ENCODE measurements at regions not wholly inside any gene's neighbourhood (a gene's known extent, or its start where the extent isn't known, plus 50 kb on each side); places are given as distances from the start of the nearest gene placed in this dataset.
"Not testable (repeated sequence)": the region's sequence is repeated elsewhere in the genome, so short reads cannot be mapped to it uniquely, and the experiment has no call there.

- DNase-seq, result no peak
Observed at GRCh38 chr5:159792180-159792579, 124.1 kb upstream of the ADRA1B start.

GRCh38 chr5:159797261-159797970, 118.9 kb upstream of the ADRA1B start:
- no peak for DNase-seq

GRCh38 chr5:159799701-159800100, 116.6 kb upstream of the ADRA1B start:
- DNase-seq, result no peak

GRCh38 chr5:159800131-159800840, 116.0 kb upstream of the ADRA1B start:
- no peak for DNase-seq

DNA sequence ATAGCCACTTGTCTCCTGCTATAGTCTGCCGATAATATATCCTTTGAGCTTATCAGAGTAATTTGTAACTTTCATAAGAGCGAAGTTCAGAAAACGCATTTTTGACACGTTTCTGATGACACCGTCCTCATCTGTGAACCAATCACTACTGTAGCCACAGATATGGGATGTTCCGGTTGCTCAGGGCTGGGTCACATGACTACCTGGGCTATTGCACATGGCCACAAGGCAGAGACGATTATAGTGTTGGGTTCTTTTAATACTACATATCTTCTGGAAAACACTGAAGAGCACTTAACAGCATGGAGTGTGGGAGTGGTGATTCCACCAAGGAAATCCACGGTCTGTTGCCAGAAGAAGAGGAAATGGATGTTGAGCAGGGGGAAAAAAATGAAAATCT, 115.0 kb upstream of the ADRA1B start:
- no peak for DNase-seq

DNA sequence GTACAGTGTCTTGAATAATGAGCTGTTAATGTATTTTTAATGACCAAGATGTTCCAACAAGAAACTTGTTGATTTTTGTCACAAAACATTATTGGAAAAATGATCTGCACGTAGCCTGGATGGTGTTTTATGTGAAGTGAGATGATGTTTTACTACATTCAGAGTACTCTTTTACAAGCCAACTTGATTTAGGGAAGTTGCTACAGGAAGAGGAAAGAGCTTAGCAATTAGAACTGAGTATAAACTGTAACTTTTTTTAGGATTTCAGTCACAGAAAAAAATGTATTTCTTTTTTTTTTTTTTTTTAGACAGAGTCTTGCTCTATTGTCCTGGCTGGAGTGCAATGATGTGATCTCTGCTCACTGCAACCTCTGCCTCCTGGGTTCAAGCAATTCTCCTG, 113.6 kb upstream of the ADRA1B start:
- peak in 1 of 2 donors; percentile 7 for DNase-seq

DNA sequence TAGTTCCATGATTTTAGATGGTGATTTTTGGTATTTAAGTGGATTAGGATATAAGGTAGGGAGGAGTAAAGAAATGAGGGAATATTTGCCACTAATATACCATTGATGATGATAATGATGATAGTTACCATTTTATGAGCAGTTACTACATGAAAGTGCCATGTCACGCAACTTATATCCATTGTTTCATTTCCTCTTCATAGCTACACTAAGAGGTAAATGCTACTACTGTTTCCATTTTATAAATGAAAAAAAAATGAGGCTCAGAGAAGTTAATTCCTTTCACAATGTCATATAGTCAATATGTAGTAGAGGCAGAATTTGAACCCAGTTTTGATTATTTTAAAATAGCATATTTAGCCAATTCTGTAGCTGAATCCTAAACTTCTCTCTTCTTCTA, 112.2 kb upstream of the ADRA1B start:
- no peak for DNase-seq

- DNase-seq, result peak; percentile 12 to 19
Observed at GRCh38 chr5:159805021-159805420, 111.3 kb upstream of the ADRA1B start.

DNA sequence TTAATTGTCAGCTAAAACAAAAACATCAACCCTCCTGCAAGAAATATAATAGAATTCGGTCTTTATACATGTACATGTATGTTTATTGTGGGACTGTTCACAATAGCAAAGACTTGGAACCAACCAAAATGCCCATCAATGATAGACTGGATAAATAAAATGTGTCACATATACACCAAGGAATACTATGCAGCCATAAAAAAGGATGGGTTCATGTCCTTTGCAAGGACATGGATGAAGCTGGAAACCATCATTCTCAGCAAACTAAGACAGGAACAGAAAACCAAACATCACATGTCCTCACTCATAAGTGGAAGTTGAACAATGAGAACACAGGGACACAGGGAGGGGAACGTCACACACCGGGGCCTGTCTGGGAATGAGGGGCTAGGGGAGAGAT, 109.1 kb upstream of the ADRA1B start:
- DNase-seq, result not testable (repeated sequence)

DNA sequence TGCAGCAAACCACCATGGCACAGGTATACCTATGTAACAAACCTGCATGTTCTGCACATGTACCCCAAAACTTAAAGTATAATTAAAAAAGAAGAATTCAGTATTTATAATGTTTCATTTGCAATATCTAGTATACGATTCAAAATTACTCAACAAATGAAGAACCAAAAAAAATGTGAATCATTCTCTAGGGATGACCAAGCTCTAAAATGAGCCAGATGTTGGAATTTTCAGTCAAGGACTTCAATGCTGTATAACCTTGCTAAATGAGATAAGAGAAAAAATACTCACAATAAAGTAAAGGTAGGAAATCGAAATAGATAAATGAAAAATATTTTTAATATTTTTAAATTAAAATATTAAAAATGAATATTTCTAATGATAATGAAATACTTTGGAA, 108.7 kb upstream of the ADRA1B start:
- no peak for DNase-seq

DNA sequence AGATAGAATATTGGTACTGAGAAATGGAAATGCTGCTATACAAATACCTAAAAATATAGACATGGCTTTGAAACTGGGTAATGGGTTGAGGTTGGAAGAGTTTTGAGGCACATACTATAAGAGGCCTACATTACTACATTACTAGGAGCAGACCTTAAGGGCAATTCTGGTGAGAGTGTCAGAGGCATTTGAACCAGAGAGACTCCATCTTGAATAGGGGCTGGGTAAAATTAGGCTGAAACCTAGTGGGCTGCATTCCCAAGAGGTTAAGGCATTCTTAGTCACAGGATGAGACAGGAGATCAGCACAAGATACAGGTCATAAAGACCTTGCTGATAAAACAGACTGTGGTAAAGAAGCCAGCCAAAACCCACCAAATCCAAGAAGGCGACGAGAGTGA, 104.6 kb upstream of the ADRA1B start:
- DNase-seq, result no peak

DNA sequence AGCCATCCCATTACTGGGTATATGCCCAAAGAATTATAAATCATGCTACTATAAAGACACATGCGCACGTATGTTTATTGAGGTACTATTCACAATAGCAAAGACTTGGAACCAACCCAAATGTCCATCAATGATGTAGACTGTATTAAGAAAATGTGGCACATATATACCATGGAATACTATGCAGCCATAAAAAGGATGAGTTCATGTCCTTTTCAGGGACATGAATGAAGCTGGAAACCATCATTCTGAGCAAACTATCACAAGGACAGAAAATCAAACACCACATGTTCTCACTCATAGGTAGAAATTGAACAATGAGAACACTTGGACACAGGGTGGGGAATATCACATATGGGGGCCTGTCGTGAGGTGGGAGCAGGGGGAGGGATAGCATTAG, 103.5 kb upstream of the ADRA1B start:
- DNase-seq, result not testable (repeated sequence)

DNA sequence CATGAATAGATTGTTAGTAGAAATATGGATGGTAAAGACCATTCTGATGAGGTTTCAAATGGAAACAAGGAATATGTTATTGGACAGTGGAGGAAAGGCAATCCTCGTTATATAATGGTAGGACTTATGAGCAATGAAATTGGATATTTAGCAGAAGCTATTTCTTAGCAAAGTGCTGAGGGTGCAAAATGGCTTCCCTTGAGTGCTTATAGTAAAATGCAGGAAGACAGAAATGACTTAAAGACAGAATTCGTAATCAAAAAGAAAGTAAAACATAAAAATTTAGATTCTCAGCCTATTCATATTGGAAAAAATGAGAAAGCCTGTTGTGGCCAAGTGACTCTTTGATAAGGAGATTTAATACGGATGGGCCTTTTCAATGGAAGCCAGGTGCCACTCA, 102.1 kb upstream of the ADRA1B start:
- no peak for DNase-seq

- no peak for DNase-seq
Observed at GRCh38 chr5:159814805-159815585, 101.3 kb upstream of the ADRA1B start.

DNA sequence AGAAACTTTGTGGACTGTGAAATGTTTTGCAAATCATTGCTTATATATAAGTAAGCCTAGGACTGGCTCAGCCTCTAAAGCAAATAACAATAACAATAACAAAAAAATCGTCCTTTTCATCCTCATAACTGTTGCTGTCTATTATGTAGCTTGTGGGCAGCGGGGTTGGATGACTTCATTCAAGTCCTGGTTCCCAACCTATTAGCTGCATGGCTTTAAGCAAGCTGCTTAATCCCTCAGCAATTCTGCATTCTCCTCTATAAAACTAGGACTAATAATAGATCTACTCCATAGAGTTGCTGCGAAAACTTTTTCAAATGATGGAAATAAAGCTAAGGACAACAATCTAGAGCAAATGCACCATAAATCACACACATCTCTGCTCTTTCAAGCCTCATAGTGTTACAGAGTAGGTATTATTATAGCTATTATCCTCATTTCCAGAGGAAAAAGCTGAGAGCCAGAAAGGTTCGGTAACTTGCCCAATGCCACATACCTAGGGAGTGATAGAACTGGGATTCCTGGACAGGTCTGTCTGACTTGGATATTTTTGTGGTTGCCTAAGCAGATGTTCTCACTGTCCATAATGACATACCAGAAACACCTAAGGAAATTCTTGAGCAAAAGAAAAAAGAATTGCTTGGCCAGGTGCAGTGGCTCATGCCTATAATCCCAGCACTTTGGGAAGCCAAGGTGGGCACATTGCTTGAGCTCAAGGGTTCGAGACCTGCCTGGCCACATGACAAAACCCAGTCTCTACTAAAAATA, 98.8 kb upstream of the ADRA1B start:
- no peak for DNase-seq

GRCh38 chr5:159819591-159820411, 96.5 kb upstream of the ADRA1B start:
- no peak for DNase-seq

DNA sequence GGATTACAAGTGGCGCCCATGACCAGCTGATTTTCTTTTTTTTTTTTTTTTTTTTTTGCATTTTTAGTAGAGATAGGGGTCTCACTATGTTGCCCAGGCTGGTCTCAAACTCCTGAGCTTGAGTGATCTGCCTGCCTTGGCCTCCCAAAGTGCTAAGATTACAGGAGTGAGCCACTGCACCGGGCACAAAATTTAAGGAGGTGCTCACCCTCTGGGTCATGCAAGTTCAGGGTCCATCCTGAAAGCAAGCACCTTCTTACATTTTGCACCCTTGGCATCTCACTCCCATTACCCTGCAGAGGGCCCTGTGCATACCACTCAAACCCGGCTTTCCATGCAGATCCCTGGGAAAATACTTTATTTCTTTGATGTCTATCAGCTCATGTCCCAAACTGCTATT, 95.6 kb upstream of the ADRA1B start:
- no peak for DNase-seq

GRCh38 chr5:159821461-159821940, 94.8 kb upstream of the ADRA1B start:
- no peak for DNase-seq

DNA sequence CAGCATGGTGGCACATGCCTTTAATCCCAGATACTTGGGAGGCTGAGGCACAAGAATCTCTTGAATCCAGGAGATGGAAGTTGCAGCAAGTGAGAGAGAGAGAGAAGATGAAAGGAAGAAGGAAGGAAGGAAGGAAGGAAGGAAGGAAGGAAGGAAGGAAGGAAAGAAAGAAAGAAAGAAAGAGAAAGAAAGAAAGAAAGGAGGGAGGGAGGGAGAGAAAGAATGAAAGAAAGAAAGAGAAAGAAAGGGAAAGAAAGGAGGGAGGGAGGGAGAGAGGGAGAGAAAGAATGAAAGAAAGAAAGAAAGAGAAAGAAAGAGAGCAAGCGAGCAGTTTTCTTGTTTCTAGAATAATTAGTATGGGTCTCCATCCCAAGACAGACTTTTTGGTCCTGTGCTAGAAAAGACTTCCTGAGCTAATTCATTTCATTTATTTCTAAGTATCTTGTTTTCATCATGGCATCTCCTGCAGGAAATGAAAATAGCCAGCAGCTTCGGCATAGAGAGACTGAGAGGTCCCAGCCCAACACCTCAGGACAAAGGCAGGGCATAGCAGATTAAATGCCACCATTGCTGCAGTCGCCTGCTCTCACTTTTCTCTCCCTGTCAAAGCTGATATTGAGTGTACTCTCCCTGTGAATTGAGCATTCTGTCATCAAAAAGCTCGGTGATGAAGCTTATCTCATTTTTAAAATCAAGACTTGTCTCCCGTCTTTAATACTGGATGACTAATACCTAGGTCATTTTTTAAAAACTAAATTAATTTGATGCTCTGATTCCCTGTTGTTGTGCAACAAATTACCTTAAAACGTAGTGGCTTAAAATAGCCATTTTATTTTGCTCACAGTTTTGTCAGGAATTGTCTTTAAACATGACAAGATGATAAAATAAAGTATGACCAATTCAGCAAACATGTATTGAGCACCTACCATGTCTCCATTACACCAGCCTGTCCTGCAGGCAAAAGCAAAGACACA, 91.8 kb upstream of the ADRA1B start:
- DNase-seq, result no peak

DNA sequence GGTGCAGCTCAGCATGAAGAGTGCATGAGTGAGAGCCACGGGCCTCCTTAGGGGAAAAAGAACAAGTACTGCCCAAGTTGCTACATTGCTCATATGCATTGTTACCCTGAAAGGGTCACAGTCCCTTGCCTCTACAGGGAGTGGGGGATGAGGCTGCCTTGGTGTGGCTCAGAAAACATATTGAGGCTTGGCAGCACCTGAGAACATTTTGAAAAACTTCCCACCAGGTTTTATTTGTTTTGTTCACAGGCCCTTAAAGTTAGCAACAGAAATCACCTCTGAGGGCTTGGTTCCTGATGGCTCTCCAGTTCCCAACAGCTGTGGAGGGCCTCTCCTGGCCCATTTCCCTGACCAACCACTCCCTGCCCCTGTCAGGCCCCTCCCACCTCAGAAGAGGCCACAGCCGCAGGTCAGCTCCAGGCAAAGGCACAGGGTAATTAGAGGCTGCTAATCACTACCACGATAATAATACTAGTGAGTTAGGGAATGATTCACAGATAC, 90.7 kb upstream of the ADRA1B start:
- DNase-seq, result no peak
